ENCODE measurements at regions not wholly inside any gene's neighbourhood (a gene's known extent, or its start where the extent isn't known, plus 50 kb on each side); places are given as distances from the start of the nearest gene placed in this dataset.

GRCh38 chr6:146909886-146910285 is 294.3 kb upstream of the STXBP5 start:
- peak overlapping the region; percentile 99 for H3K27ac ChIP-seq (ENCODE audit: low read length)
- H3K36me3 ChIP-seq (ENCODE audit: control insufficient read depth, insufficient read depth, low read length) = no peaks in the 10 kb centered on the region
- intact Hi-C loops (cut with micrococcal nuclease; ENCODE audit: unreplicated experiment) (no loop called here), in situ Hi-C loops (cut with HindIII; ENCODE audit: low pct_unique_long_range_greater_than_20kb, low sequenced_read_pairs) (no loop called here)
- H3K4me1 ChIP-seq (ENCODE audit: control insufficient read depth, insufficient read depth, low read length) = peaks cover 46% of the 10 kb centered on the region
- ATAC-seq (no peak), DNase-seq (ENCODE audit: low read depth, low spot score) (no peak)
- ChIA-PET CTCF (no interaction called here), POLR2A (no interaction called here)
- TF ChIP-seq POLR2AphosphoS5 (IDR thresholded peaks at IDR 0.05; ENCODE audit: low read depth, low read length) (no peak), SIN3A (IDR thresholded peaks at IDR 0.05; ENCODE audit: borderline replicate concordance, insufficient read depth, low read depth, low read length) (no peak), TCF7L2 (IDR thresholded peaks at IDR 0.05; ENCODE audit: low read depth, low read length) (no peak), REST (IDR thresholded peaks at IDR 0.05; ENCODE audit: insufficient read depth in 1 of 2, low read depth in 2 of 2, low read length in 1 of 2) (no peak), CTCF (IDR thresholded peaks at IDR 0.05) (no peak)
- peaks cover 4% of the 10 kb centered on the region; the same call in 1 of the 2 replicates for H3K9me3 ChIP-seq (ENCODE audit: control insufficient read depth, insufficient read depth, low read depth, low read length)
- no peak overlapping the region for H3K4me3 ChIP-seq (ENCODE audit: low read depth in 2 of 2, low read length in 2 of 2)
- H3K27me3 ChIP-seq (ENCODE audit: control insufficient read depth, insufficient read depth, low read length) = no peaks in the 10 kb centered on the region
- BruUV-seq (replicated peaks) = no TSS peak

GRCh38 chr6:146910611-146911010 is 293.6 kb upstream of the STXBP5 start:
- Histone ChIP-seq H3K27ac (ENCODE audit: low read length) (peak overlapping the region; percentile 99), H3K9me3 (ENCODE audit: control insufficient read depth, insufficient read depth, low read depth, low read length) (peaks cover 4% of the 10 kb centered on the region; the same call in 1 of the 2 replicates), H3K4me3 (ENCODE audit: low read depth in 2 of 2, low read length in 2 of 2) (no peak overlapping the region), H3K36me3 (ENCODE audit: control insufficient read depth, insufficient read depth, low read length) (no peaks in the 10 kb centered on the region), H3K4me1 (ENCODE audit: control insufficient read depth, insufficient read depth, low read length) (peaks cover 48% of the 10 kb centered on the region), H3K27me3 (ENCODE audit: control insufficient read depth, insufficient read depth, low read length) (no peaks in the 10 kb centered on the region)
- BruUV-seq (replicated peaks) = no TSS peak
- in situ Hi-C loops (cut with HindIII; ENCODE audit: low pct_unique_long_range_greater_than_20kb, low sequenced_read_pairs) (no loop called here), intact Hi-C loops (cut with micrococcal nuclease; ENCODE audit: unreplicated experiment) (no loop called here)
- ChIA-PET POLR2A (no interaction called here), CTCF (no interaction called here)
- TF ChIP-seq POLR2AphosphoS5 (IDR thresholded peaks at IDR 0.05; ENCODE audit: low read depth, low read length) (no peak), TCF7L2 (IDR thresholded peaks at IDR 0.05; ENCODE audit: low read depth, low read length) (no peak), REST (IDR thresholded peaks at IDR 0.05; ENCODE audit: insufficient read depth in 1 of 2, low read depth in 2 of 2, low read length in 1 of 2) (no peak), SIN3A (IDR thresholded peaks at IDR 0.05; ENCODE audit: borderline replicate concordance, insufficient read depth, low read depth, low read length) (no peak), CTCF (IDR thresholded peaks at IDR 0.05) (no peak)
- DNase-seq (ENCODE audit: low read depth, low spot score) = no peak
- no peak for ATAC-seq
